ENCODE measurements at regions not wholly inside any gene's neighbourhood (a gene's known extent, or its start where the extent isn't known, plus 50 kb on each side); places are given as distances from the start of the nearest gene placed in this dataset.
A peak's percentile ranks its signal among the peaks of the same experiment; 100 is the strongest.

DNA sequence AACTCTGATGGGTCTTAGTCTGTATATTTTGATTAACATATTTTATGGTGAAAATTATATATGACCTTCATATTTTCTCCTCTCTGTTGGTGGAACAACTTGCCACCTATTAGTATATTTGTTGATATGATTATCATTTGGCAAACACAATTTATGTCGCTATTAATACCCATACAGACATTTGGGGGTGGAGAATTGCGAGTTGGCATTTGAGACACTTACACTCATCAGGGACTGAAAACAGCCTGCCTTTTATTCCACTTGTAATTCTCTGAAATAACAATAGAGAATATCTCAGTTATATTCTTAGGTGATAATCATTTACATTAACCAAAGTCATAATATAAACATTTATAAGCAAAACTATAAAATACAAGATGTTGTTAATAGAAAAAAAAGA, 100.5 kb upstream of the RGS18 start:
- no peaks in the 10 kb centered on the region for H3K4me1 ChIP-seq (replicated peaks in 1 of 2; ENCODE audit: control insufficient read depth in 2 of 2, insufficient read depth in 2 of 2, low read length in 2 of 2)
- no peaks in the 10 kb centered on the region for H3K27me3 ChIP-seq (ENCODE audit: control insufficient read depth in 2 of 2, insufficient read depth in 2 of 2, low read length in 2 of 2)
- H3K36me3 ChIP-seq (ENCODE audit: control insufficient read depth, insufficient read depth, low read length) = no peaks in the 10 kb centered on the region
- H3K4me3 ChIP-seq = no peak overlapping the region
- ChIA-PET POLR2A (interaction anchor here (1.0 to 2.2 kb wide), 2 partner anchors 9 to 49 kb away, joined by 3 to 7 read pairs; no protein-coding TSS in a partner anchor), CTCF (ENCODE audit: low intra/inter-chr PET ratio) (no interaction called here)
- H2AFZ ChIP-seq (ENCODE audit: low read depth, low read length) = no peak overlapping the region
- TF ChIP-seq BDP1 (IDR thresholded peaks at IDR 0.05; ENCODE audit: insufficient read depth, insufficient read length) (no peak), ELF1 (tag; IDR thresholded peaks at IDR 0.05) (no peak), DPF2 (IDR thresholded peaks at IDR 0.05) (no peak), ZNF24 (IDR thresholded peaks at IDR 0.05) (no peak), HNRNPH1 (optimal IDR thresholded peaks at IDR 0.05; ENCODE audit: low read depth, low read length) (no peak), ZC3H8 (IDR thresholded peaks at IDR 0.05) (no peak), ZNF551 (CRISPR knock-in tag; IDR thresholded peaks at IDR 0.05) (no peak)
- H4K20me1 ChIP-seq (replicated peaks; ENCODE audit: control insufficient read depth, insufficient read depth, low read length) = no peaks in the 10 kb centered on the region
- no peaks in the 10 kb centered on the region for H3K9me3 ChIP-seq (replicated peaks; ENCODE audit: control insufficient read depth, insufficient read depth, low read depth, low read length)
- intact Hi-C loops (cut with micrococcal nuclease) = no loop called here
- no peaks in the 10 kb centered on the region for H3K79me2 ChIP-seq (ENCODE audit: control insufficient read depth, insufficient read depth, low read length)
- H3K9me1 ChIP-seq (ENCODE audit: control insufficient read depth, insufficient read depth, low read length) = no peaks in the 10 kb centered on the region
- FAIRE-seq (no peak), ATAC-seq (no peak), DNase-seq (ENCODE audit: extremely low read depth in 1 of 4, low spot score in 3 of 4) (no peak)
- H3K27ac ChIP-seq (ENCODE audit: extremely low read depth, low read depth, low read length) = no peak overlapping the region
- in situ Hi-C loops (cut with MboI) = no loop called here
- no peak overlapping the region for H3K9ac ChIP-seq (ENCODE audit: insufficient read depth in 1 of 2, low read depth in 2 of 2, low read length in 2 of 2)
- no peak overlapping the region for H3K4me2 ChIP-seq (ENCODE audit: insufficient read depth, low read length)
- WGBS (ENCODE audit: insufficient coverage, low coverage, missing lambda C conversion rate) = 14% methylated on average over 2 of the region's 2 CpGs
- no TSS peak for BruUV-seq (replicated peaks)

- ChIA-PET CTCF (ENCODE audit: low intra/inter-chr PET ratio) (no interaction called here), POLR2A (interaction anchor here (0.8 to 1.1 kb wide), 2 partner anchors 18 to 74 kb away, joined by 3 read pairs; no protein-coding TSS in a partner anchor)
- Histone ChIP-seq H3K4me2 (ENCODE audit: insufficient read depth, low read length) (no peak overlapping the region), H3K27me3 (ENCODE audit: control insufficient read depth in 2 of 2, insufficient read depth in 2 of 2, low read length in 2 of 2) (no peaks in the 10 kb centered on the region), H3K9ac (ENCODE audit: insufficient read depth in 1 of 2, low read depth in 2 of 2, low read length in 2 of 2) (no peak overlapping the region), H3K79me2 (ENCODE audit: control insufficient read depth, insufficient read depth, low read length) (no peaks in the 10 kb centered on the region), H3K4me1 (replicated peaks in 1 of 2; ENCODE audit: control insufficient read depth in 2 of 2, insufficient read depth in 2 of 2, low read length in 2 of 2) (no peaks in the 10 kb centered on the region), H2AFZ (ENCODE audit: low read depth, low read length) (0 out of 2 replicates have a peak overlapping the region, but pooled peaks have one; percentile 19), H3K36me3 (ENCODE audit: control insufficient read depth, insufficient read depth, low read length) (no peaks in the 10 kb centered on the region), H3K9me1 (ENCODE audit: control insufficient read depth, insufficient read depth, low read length) (no peaks in the 10 kb centered on the region), H3K4me3 (no peak overlapping the region), H3K27ac (ENCODE audit: extremely low read depth, low read depth, low read length) (no peak overlapping the region), H3K9me3 (replicated peaks; ENCODE audit: control insufficient read depth, insufficient read depth, low read depth, low read length) (no peaks in the 10 kb centered on the region), H4K20me1 (replicated peaks; ENCODE audit: control insufficient read depth, insufficient read depth, low read length) (no peaks in the 10 kb centered on the region)
- ATAC-seq (no peak), FAIRE-seq (no peak), DNase-seq (ENCODE audit: extremely low read depth in 1 of 4, low spot score in 3 of 4) (no peak)
- intact Hi-C loops (cut with micrococcal nuclease) (no loop called here), in situ Hi-C loops (cut with MboI) (no loop called here)
- BruUV-seq (replicated peaks) = no TSS peak
- TF ChIP-seq, protein P1, sequence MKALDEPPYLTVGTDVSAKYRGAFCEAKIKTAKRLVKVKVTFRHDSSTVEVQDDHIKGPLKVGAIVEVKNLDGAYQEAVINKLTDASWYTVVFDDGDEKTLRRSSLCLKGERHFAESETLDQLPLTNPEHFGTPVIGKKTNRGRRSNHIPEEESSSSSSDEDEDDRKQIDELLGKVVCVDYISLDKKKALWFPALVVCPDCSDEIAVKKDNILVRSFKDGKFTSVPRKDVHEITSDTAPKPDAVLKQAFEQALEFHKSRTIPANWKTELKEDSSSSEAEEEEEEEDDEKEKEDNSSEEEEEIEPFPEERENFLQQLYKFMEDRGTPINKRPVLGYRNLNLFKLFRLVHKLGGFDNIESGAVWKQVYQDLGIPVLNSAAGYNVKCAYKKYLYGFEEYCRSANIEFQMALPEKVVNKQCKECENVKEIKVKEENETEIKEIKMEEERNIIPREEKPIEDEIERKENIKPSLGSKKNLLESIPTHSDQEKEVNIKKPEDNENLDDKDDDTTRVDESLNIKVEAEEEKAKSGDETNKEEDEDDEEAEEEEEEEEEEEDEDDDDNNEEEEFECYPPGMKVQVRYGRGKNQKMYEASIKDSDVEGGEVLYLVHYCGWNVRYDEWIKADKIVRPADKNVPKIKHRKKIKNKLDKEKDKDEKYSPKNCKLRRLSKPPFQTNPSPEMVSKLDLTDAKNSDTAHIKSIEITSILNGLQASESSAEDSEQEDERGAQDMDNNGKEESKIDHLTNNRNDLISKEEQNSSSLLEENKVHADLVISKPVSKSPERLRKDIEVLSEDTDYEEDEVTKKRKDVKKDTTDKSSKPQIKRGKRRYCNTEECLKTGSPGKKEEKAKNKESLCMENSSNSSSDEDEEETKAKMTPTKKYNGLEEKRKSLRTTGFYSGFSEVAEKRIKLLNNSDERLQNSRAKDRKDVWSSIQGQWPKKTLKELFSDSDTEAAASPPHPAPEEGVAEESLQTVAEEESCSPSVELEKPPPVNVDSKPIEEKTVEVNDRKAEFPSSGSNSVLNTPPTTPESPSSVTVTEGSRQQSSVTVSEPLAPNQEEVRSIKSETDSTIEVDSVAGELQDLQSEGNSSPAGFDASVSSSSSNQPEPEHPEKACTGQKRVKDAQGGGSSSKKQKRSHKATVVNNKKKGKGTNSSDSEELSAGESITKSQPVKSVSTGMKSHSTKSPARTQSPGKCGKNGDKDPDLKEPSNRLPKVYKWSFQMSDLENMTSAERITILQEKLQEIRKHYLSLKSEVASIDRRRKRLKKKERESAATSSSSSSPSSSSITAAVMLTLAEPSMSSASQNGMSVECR (CRISPR knock-in tag; IDR thresholded peaks at IDR 0.05) = no peak
- TF ChIP-seq ZNF184 (CRISPR knock-in tag; IDR thresholded peaks at IDR 0.05) = no peak
- no peak for TF ChIP-seq XRCC3 (IDR thresholded peaks at IDR 0.05)
- no peak for TF ChIP-seq ZFP30 (CRISPR knock-in tag; IDR thresholded peaks at IDR 0.05; ENCODE audit: borderline replicate concordance)
- TF ChIP-seq HMG20B (CRISPR knock-in tag; IDR thresholded peaks at IDR 0.05) = no peak
- WGBS (ENCODE audit: insufficient coverage, low coverage, missing lambda C conversion rate) = 0% methylated on average over 1 of the region's 1 CpG
These were observed 98.9 kb upstream of the RGS18 start for GRCh38 chr1:192059407-192059806.
